Nucleus accumbens (tissue), 56 donors: ENCODE measurements at regions not wholly inside any gene's neighbourhood (a gene's known extent, or its start where the extent isn't known, plus 50 kb on each side); places are given as distances from the start of the nearest gene placed in this dataset.

ENCODE experiments used
- DNase-seq, 56 donors: peaks; one replicate each; lab custom pipeline; 2025; lab: John Stamatoyannopoulos, UW

- no peak for DNase-seq
Measured at GRCh38 chr6:153800580-153801188, 238.4 kb upstream of the OPRM1 start.

DNA sequence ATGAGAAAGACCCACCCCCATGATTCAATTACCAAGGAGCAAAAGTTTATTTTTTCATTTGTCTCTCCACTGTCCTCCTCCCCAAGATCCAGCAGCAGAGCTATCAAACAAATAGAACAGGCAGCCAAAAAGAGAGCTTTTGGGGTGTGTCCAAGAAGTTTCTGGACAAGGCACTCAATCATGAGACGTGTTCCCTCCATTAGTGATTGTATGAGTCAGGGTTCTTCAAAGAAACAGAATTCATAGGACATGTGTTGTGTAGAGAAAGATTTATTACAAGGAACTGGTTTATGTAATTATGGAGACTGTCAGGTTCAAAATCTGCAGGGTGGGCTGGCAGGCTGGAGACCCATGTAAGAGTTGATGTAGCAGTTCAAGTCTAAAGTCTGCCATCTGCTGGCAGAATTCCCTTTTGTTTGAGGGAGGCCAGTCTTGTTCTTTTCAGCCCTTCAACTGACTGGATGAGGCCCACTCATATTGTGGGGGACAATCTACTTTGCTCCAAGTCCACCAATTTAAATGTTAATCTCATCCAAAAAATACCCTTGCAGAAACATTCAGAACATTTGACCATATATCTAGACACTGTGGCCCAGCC, 248.1 kb upstream of the OPRM1 start:
- DNase-seq: no peak

DNA sequence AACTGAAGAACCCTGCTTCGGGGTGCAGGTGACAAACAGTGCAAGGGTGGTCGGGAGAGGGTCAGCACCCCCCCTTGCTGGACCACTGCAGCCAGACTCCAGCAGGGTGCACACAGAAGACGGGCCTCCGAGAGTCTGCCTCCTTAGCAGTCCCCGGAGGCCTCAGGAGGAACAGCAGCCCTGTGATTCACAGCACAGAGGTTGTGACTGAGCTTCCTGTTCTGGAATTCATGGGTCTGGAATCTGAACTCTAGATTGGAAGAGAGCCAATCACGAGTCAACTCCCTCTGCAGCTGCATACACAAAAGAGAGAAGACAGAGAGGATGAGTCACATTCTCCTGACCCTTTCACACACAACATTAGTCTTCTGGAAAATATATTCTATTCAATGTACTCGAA, 249.0 kb upstream of the OPRM1 start:
- DNase-seq: no peak

DNA sequence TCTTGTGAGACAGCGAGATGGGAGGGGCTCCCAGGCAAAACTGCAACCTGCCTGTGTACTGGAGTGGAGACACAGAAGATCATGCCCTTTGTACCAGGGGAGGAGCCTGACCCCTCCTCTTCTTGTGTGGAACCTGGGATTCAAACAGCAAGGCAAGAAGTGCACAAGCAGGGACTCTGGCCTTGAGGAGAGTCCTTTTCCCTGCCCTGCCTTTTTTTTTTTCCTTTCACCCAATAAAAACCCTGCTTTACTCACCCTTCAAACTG, 251.8 kb upstream of the OPRM1 start:
- no peak for DNase-seq

DNA sequence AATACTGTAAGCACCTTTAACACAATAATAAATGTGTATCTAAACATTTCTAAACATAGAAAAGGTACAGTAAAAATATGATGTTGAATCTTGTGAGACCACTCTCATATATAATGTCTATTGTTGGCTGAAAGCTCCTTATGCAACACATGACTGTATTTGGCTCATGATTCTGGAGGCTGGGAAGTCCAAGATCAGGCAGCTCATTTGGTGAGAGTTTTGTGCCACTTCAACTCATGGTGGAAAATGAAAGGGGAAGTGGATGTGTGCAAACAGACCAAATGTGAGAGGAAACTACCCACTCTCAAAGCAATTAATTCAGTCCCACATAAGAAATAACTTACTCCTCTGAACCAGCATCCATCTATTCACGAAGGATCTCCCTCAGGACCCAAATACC, 257.7 kb upstream of the OPRM1 start:
- no peak for DNase-seq

DNA sequence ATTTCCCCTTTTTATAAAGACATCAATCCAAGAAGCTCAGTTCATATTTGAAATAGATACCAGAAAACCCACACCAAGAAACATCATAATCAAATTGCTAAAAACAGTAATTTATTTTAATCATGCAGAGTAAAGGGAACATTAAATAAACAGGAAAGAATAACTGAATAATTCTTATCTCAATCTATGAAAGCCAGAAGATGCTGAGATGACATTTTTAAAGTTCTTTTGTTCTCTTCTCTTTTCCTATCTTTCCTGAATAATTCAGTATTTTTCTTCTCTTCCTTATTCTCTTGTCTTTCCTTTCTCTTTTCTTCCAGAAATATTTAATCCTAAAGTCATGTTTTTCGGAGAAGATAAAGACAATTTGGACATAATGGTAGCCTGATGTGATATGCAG, 259.0 kb upstream of the OPRM1 start:
- no peak for DNase-seq

GRCh38 chr6:153778216-153778615, 260.8 kb upstream of the OPRM1 start:
- no peak for DNase-seq

GRCh38 chr6:153771577-153771976, 267.5 kb upstream of the OPRM1 start:
- no peak for DNase-seq

- DNase-seq: no peak
Measured at GRCh38 chr6:153767127-153767526, 271.9 kb upstream of the OPRM1 start.

GRCh38 chr6:153758516-153758915, 280.5 kb upstream of the OPRM1 start:
- DNase-seq: no peak

DNA sequence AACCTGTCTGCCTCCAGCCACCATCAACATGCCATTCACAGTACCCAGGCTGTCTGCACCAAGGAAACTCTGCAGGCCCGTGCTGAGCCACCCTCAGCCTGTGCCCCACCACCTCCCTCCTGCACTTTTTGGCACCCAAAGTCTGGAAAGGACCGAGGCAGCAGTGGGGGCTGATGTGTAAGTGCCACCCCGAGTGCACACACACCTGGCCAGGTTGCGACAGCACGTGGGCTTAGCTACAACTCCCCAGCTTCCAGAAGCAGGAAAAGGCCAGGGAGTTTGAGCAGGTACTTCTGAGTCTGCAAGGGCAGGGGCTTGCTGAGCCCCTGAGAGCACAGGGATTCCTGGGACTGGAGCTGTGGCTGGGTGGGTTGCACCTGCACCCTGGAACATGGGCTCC, 303.3 kb upstream of the OPRM1 start:
- no peak for DNase-seq

DNA sequence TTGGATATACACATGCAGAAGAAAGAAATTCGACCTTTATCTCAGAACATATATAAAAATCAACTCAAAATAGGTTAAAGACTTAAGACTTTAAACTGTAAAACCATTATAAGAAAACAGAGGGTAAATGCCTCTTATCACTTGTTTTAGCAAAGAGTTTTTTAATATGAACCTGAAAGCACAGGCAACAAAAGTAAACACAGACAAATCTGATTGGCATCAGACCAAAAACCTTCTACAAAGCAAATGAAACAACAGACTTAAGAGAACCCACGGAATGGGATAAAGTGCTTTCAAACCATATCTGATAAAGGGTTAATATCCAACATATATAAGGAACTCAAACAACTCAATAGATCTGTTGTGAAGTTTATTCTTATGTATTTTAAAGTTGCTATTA, 309.9 kb upstream of the OPRM1 start:
- no peak for DNase-seq

DNA sequence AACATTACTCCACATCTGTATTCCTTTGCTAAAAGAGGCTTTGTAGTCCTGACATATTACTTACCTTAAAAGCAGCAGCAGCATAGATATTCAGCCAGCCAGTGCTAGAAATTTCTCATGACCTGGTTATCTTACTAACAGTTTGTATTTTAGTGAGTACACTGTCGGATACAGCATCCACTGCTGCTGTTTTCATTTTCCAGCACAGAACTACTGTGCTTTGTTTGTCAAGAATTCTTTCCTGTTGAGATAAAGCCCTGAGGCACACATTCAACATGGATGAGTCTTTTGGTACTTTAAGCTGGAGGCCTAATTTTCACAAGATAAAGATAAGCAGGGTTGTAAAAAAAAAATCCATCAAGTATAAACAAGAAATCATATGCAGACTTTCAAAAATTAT, 311.2 kb upstream of the OPRM1 start:
- DNase-seq: no peak

DNA sequence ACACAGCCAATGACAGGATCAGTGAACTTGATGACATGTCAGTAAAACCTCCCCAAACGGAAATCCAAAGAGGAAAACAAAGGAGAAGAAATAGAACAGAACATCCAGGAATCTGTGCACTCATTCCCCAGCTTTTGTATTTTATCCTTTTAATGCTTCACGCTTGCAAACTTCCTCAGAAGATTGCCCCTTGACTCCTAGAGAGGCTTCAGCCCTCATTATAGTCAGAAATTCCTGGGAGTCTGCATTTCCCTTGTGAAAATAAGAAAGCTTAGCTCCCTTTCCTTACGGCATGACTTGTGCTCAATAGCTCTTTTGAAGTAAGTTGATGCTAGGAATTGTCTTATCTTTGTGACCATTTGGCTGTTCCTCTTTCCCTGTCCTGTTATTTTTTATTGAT, 313.6 kb upstream of the OPRM1 start:
- DNase-seq: no peak

- DNase-seq: no peak
Measured at GRCh38 chr6:153720732-153721131, 318.3 kb upstream of the OPRM1 start.

GRCh38 chr6:153705429-153705828, 333.6 kb upstream of the OPRM1 start:
- no peak for DNase-seq

DNA sequence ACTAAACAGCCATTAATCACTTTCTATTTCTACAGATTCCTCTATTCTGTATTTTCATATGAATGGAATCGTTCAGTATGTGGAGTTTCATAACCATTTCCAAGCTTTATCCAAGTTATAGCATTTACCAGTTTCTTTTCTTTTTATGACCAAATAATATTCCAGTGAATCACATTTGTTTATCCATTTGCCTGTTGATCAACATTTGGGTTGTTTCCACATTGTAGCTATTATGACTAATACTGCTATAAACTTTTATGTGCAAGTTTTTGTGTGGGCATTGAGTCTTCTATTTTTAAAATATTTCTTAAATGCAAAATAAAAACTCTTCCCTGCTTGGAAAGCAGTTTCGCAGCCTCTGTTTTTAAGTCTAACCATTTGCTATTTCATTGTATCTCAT, 336.4 kb upstream of the OPRM1 start:
- no peak for DNase-seq

DNA sequence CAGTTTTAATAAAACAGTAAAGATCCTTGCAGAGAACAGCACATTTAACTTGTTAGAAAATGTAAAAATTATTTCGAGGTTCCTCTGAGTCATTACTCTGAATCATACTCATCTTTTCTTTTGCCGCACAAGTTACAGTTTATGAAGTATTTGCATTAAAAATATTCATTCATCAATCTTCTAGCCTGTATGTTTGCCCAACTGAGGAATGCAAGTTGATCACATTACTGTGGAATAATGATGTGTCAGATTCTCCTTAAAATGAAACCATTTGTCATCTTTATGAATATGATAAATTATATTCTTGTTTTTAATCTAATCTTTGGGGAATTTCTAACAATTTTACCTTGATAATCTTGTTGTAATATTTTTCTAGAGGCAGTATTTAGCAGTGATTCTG, 340.4 kb upstream of the OPRM1 start:
- no peak for DNase-seq

- peak in 4 of 56 donors; percentile 2 to 40 (median 8) for DNase-seq
Measured at GRCh38 chr6:153698001-153698400, 341.0 kb upstream of the OPRM1 start.

GRCh38 chr6:153677522-153677921, 361.5 kb upstream of the OPRM1 start:
- no peak for DNase-seq

- no peak for DNase-seq
Measured at GRCh38 chr6:153673750-153674149, 365.3 kb upstream of the OPRM1 start.

GRCh38 chr6:153673225-153673624, 365.8 kb upstream of the OPRM1 start:
- DNase-seq: no peak

DNA sequence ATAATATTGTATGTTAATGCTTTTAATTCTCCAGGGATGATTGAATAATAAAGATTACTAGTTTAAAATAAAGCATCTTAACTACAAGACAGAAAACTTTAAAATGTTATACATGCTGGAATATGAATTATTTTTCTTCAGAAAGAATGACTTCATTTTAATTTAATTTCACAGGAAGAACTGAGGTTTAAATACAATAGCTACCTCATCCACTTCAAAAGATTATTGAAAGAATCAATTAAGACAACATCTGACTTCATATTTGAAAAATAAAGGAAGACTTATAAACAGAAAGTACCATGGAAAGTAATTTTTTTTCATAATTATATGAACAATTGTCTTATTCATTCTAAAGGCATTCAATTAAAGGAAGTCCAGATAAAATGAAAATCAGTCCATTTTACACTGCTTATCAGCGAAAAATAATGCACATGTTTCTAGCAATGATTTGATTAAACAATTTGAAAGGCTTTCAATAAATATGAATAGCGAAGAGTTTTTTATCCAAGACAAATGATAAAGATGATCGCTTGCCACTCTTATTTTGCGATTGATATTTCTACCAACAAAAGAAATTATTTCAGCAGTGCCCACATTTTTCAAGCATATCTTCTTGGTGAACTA, 368.5 kb upstream of the OPRM1 start:
- no peak for DNase-seq
